ENCODE measurements at regions not wholly inside any gene's neighbourhood (a gene's known extent, or its start where the extent isn't known, plus 50 kb on each side); places are given as distances from the start of the nearest gene placed in this dataset.

- TF ChIP-seq CTCF (IDR thresholded peaks at IDR 0.05; ENCODE audit: borderline replicate concordance, extremely low read depth, low read length, poor library complexity, severe bottlenecking) (no peak), EZH2 (IDR thresholded peaks at IDR 0.05; ENCODE audit: borderline replicate concordance, low read depth, low read length, severe bottlenecking) (no peak)
These were observed 317.7 kb upstream of the ONECUT1 start for GRCh38 chr15:53107855-53108254.
